Gastroesophageal sphincter (tissue), 4 donors: ENCODE measurements at regions not wholly inside any gene's neighbourhood (a gene's known extent, or its start where the extent isn't known, plus 50 kb on each side); places are given as distances from the start of the nearest gene placed in this dataset.

ENCODE experiments used
- ATAC-seq: fragments of 150-250 bp; one replicate; pipeline ENCODE4 v1.9.1; 2016; ENCODE audit warnings: mild to moderate bottlenecking, moderate library complexity
- H3K27ac ChIP-seq, 4 donors: fragments of 200-600 bp; sonication (generic) in 3 of 4; 1 replicate in 3 of 4; 2 replicates in 1 of 4; pipeline ENCODE4 v1.5.1; 2016 to 2019
- H3K27me3 ChIP-seq: fragments of 200-600 bp; sonication (generic); one replicate; pipeline ENCODE4 v1.5.1; 2019
- H3K36me3 ChIP-seq, 2 donors: fragments of 200-600 bp; sonication (generic); one replicate each; pipeline ENCODE4 v1.5.1; 2019; ENCODE audit warnings: control low read depth in 1 of 2
- H3K4me1 ChIP-seq, 3 donors: fragments of 200-600 bp; sonication (generic); 1 replicate in 2 of 3; 2 replicates in 1 of 3; pipeline ENCODE4 v1.5.1; 2016 to 2019; ENCODE audit warnings: control low read depth in 2 of 3
- H3K4me3 ChIP-seq, 2 donors: fragments of 200-600 bp; sonication (generic); one replicate each; pipeline ENCODE4 v1.5.1; 2019; ENCODE audit warnings: mild to moderate bottlenecking in 1 of 2, moderate library complexity in 1 of 2
- H3K9me3 ChIP-seq, 3 donors: fragments of 200-600 bp; sonication (generic); one replicate each; pipeline ENCODE4 v1.5.1; 2017 to 2019; ENCODE audit warnings: control low read depth in 2 of 3
- EP300 ChIP-seq: sonication (generic); formaldehyde crosslinking; IDR thresholded peaks from one replicate; pipeline ENCODE4 v1.6.1; 2017; ENCODE audit warnings: antibody characterized with exemption, mild to moderate bottlenecking
- POLR2A ChIP-seq, 2 donors: fragments of 450-650 bp; IDR thresholded peaks; one replicate each; pipeline ENCODE4 v1.6.1; 2017; ENCODE audit warnings: antibody characterized with exemption in 2 of 2, mild to moderate bottlenecking in 2 of 2, moderate library complexity in 1 of 2
- POLR2AphosphoS5 ChIP-seq: sonication (generic); formaldehyde crosslinking; IDR thresholded peaks from one replicate; pipeline ENCODE4 v1.6.1; 2017; ENCODE audit warnings: antibody characterized with exemption
- WGBS, 2 donors: methylation state at CpG; one replicate each; pipeline ENCODE4 v1.1.5; 2018; ENCODE audit warnings: low coverage in 1 of 2; 5-methylcytosine and 5-hydroxymethylcytosine counted together
- TF ChIP-seq, protein P1 (sequence below), 4 experiments: fragments of 200-600 bp in 2 of 4; fragments of 450-650 bp in 2 of 4; sonication (generic) in 1 of 4; IDR thresholded peaks; one replicate each; pipeline ENCODE4 v1.5.1; 2017 to 2019; ENCODE audit warnings: antibody characterized with exemption in 4 of 4, mild to moderate bottlenecking in 2 of 4, moderate library complexity in 2 of 4

DNA sequence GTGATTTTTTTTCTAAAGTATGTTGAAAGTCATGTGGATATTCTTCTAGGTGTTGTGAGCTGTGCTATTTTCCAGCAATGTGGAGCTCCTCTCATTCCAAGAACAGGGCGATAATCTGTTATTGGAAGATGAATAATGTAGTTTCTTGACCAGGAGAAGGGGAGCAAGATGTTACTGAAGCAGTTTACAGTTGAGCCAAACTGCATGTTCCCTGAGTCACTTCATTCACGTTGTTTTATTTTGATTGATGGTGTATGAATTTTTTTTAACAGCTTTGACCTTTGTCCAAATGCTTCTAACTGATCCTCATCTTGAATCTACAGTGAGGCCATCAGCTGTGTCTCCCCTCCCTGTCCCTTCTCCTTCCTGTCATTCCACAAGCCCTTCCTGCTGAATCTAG lies 277.1 kb upstream of the KLF6 start:
- TF ChIP-seq, protein P1, sequence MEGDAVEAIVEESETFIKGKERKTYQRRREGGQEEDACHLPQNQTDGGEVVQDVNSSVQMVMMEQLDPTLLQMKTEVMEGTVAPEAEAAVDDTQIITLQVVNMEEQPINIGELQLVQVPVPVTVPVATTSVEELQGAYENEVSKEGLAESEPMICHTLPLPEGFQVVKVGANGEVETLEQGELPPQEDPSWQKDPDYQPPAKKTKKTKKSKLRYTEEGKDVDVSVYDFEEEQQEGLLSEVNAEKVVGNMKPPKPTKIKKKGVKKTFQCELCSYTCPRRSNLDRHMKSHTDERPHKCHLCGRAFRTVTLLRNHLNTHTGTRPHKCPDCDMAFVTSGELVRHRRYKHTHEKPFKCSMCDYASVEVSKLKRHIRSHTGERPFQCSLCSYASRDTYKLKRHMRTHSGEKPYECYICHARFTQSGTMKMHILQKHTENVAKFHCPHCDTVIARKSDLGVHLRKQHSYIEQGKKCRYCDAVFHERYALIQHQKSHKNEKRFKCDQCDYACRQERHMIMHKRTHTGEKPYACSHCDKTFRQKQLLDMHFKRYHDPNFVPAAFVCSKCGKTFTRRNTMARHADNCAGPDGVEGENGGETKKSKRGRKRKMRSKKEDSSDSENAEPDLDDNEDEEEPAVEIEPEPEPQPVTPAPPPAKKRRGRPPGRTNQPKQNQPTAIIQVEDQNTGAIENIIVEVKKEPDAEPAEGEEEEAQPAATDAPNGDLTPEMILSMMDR (IDR thresholded peaks at IDR 0.05): no peak
- TF ChIP-seq POLR2A (IDR thresholded peaks at IDR 0.05) (no peak), EP300 (no peak), POLR2AphosphoS5 (peak; percentile 87)
- Histone ChIP-seq H3K36me3 (no peaks in the 10 kb centered on the region), H3K9me3 (no peaks in the 10 kb centered on the region), H3K4me3 (no peak overlapping the region), H3K27ac (peak overlapping the region in 3 of 4 donors; percentile 66 to 75 (median 67)), H3K27me3 (no peaks in the 10 kb centered on the region), H3K4me1 (peaks cover 0 to 29% (median 12%) of the 10 kb centered on the region in 3 donors)
- 23 to 32% methylated on average over 2 of the region's 2 CpGs for WGBS, 2 donors
- ATAC-seq: peak; percentile 85

DNA sequence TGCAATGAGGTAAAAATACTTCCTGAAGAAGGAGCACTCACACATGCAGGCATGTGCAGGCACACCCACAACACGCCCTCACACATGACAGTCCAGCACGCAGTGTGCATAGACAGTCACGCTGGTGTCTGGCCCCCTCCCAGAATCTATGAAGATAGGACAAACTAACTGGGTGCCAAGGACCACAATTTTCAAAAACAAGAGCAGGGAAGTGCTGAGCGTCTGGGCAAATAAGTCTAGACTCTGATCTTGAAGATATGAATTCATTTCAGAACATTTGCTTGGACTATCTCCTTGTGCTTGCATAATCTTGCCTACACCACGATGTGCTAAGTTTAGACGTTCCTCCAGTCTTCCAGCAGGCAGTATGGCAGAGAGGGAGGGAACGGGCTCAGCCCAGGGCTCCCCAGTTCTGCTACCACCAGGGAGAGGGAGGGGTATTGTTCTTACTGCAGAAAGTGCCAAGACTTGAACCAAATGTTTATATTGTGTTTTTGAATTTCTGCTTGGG lies 276.5 kb upstream of the KLF6 start:
- no peak overlapping the region for H3K4me3 ChIP-seq
- WGBS, 2 donors: 38 to 56% methylated on average over 4 of the region's 7 CpGs
- peak; percentile 90 for ATAC-seq

DNA sequence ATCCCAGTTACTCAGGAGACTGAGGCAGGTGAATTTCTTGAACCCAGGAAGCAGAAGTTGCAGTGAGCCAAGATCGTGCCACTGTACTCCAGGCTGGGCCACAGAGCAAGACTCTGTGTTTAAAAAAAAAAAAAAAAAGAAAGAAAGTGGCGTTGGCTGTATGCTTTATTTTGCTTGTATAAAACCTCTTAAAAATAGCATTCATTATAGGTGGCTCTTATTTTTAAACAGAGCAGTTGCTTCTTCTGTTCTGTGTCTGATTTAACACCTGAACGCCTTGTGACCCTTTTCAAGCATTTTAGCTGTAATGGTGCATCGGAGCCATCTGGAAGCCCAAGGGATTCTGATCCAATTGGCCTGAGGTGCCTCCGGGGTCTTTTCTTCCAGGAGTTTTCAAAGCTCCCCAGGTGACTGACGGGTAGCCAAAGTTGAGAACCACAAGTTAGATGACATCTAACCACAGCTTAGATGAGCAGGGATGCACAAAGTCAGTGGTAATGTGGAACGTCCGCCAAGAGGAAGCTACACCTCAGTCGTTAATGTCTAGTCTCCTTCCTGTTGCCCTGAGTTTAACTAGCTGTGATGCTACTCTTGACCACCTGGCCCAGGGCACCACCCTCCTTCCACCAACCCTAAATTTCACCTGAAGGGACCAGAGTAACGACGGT lies 274.6 kb upstream of the KLF6 start:
- H3K4me3 ChIP-seq: no peak overlapping the region
- no peaks in the 10 kb centered on the region for H3K36me3 ChIP-seq
- H3K4me1 ChIP-seq: peaks cover 0 to 29% (median 12%) of the 10 kb centered on the region in 3 donors
- H3K27me3 ChIP-seq: no peaks in the 10 kb centered on the region
- no peaks in the 10 kb centered on the region for H3K9me3 ChIP-seq
- no peak for ATAC-seq
- 68 to 70% methylated on average over 7 to 9 of the region's 11 CpGs for WGBS, 2 donors
- H3K27ac ChIP-seq: no peak overlapping the region
- TF ChIP-seq, protein P1 (IDR thresholded peaks at IDR 0.05): no peak
- TF ChIP-seq POLR2A (IDR thresholded peaks at IDR 0.05) (no peak), EP300 (no peak), POLR2AphosphoS5 (no peak)

More for the DNA sequence above, 276.5 kb upstream of the KLF6 start:
- Histone ChIP-seq H3K27ac (peak overlapping the region; percentile 11 to 75 (median 66)), H3K36me3 (no peaks in the 10 kb centered on the region), H3K4me1 (peaks cover 0 to 29% (median 12%) of the 10 kb centered on the region in 3 donors), H3K27me3 (no peaks in the 10 kb centered on the region), H3K9me3 (no peaks in the 10 kb centered on the region)
- no peak for TF ChIP-seq EP300
- TF ChIP-seq, protein P1 (IDR thresholded peaks at IDR 0.05): peak in 1 of 4 experiments; percentile 12
- TF ChIP-seq POLR2AphosphoS5: peak; percentile 58
- no peak for TF ChIP-seq POLR2A (IDR thresholded peaks at IDR 0.05)

DNA sequence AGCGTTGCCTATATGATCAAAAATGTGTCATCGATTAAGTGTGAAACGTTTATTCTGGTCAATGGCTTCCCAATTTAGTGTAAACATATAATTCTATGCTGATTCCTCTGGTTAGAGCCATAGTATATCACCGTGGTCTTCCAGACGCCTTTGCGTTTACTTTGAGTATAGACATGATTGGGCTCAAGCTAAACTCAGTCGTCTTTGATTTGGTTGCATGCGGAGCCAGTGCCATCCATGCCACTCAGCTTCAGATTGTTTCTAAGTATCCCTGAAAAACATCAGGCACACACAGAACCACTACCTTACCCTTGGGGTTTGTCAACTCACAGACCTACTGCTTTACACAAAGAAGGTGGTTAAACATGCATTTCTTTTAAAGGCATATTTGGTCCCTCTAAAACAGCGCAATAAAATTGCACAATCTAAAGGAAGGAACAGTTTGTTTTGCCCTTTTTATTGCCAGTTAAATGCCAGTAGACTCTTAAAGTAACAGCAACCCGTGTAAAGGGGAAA lies 273.6 kb upstream of the KLF6 start:
- Histone ChIP-seq H3K4me1 (peaks cover 0 to 29% (median 12%) of the 10 kb centered on the region in 3 donors), H3K36me3 (no peaks in the 10 kb centered on the region), H3K9me3 (no peaks in the 10 kb centered on the region), H3K4me3 (no peak overlapping the region), H3K27ac (no peak overlapping the region), H3K27me3 (no peaks in the 10 kb centered on the region)
- no peak for ATAC-seq
- WGBS, 2 donors: 83 to 86% methylated on average over 9 to 10 of the region's 10 CpGs
- TF ChIP-seq, protein P1 (IDR thresholded peaks at IDR 0.05): no peak
- TF ChIP-seq POLR2A (IDR thresholded peaks at IDR 0.05) (no peak), EP300 (no peak), POLR2AphosphoS5 (peak; percentile 19)
